CD14-positive monocyte (primary cell): ENCODE measurements at regions not wholly inside any gene's neighbourhood (a gene's known extent, or its start where the extent isn't known, plus 50 kb on each side); places are given as distances from the start of the nearest gene placed in this dataset.

Experiments used
- DNase-seq, 3 donors: peaks; one replicate each; pipeline ENCODE4 v3.0.0-alpha.2; 2011 to 2022
- H2AFZ ChIP-seq: 2 replicates; pipeline ENCODE4 v1.6.0; 2012; ENCODE audit warnings: mild to moderate bottlenecking, low read depth, low read length, inconsistent platforms; ENCODE audit not compliant: insufficient read depth, poor library complexity, severe bottlenecking
- H3K27ac ChIP-seq, 2 donors: 1 replicate in 1 of 2; 2 replicates in 1 of 2; pipeline ENCODE4 v1.5.1; 2012 to 2013; ENCODE audit warnings: low read length in 2 of 2, control low read depth in 1 of 2, inconsistent platforms in 1 of 2, low read depth in 1 of 2, mild to moderate bottlenecking in 1 of 2
- H3K27me3 ChIP-seq, 2 donors: one replicate each; pipeline versions ENCODE4 v1.6.0 to v1.6.1; 2011 to 2013; ENCODE audit warnings: low read length in 2 of 2; ENCODE audit not compliant: control insufficient read depth in 2 of 2, insufficient read depth in 2 of 2
- H3K36me3 ChIP-seq, 2 donors: replicated peaks in 1 of 2; 1 replicate in 1 of 2; 2 replicates in 1 of 2; pipeline versions ENCODE4 v1.5.1 to v1.6.1; 2012 to 2013; ENCODE audit warnings: low read length in 2 of 2, control low read depth in 1 of 2, inconsistent platforms in 1 of 2, mild to moderate bottlenecking in 1 of 2; ENCODE audit not compliant: insufficient read depth in 2 of 2, control insufficient read depth in 1 of 2
- H3K4me1 ChIP-seq, 2 donors: 1 replicate in 1 of 2; 2 replicates in 1 of 2; pipeline versions ENCODE4 v1.5.1 to v1.6.1; 2012 to 2013; ENCODE audit warnings: low read length in 2 of 2, control low read depth in 1 of 2, inconsistent platforms in 1 of 2, mild to moderate bottlenecking in 1 of 2, moderate library complexity in 1 of 2; ENCODE audit not compliant: insufficient read depth in 2 of 2, control insufficient read depth in 1 of 2
- H3K4me2 ChIP-seq: replicated peaks from 2 replicates; pipeline ENCODE3; 2012; ENCODE audit warnings: low read length, moderate library complexity, mild to moderate bottlenecking; ENCODE audit not compliant: poor library complexity, severe bottlenecking; ENCODE audit errors: extremely low read depth
- H3K4me3 ChIP-seq, 3 experiments: fragments of 200-600 bp in 1 of 3; sonication (generic) in 1 of 3; replicated peaks in 1 of 3; 1 replicate in 2 of 3; 2 replicates in 1 of 3; pipeline ENCODE4 v1.5.1; 2011 to 2013; ENCODE audit warnings: low read length in 3 of 3, mild to moderate bottlenecking in 3 of 3, control low read depth in 2 of 3, low read depth in 2 of 3, inconsistent platforms in 1 of 3, moderate library complexity in 1 of 3
- H3K79me2 ChIP-seq: 2 replicates; pipeline ENCODE4 v1.6.0; 2012; ENCODE audit warnings: mild to moderate bottlenecking, control low read depth, inconsistent platforms, low read length, moderate library complexity; ENCODE audit not compliant: insufficient read depth
- H3K9ac ChIP-seq: 2 replicates; pipeline ENCODE4 v1.6.0; 2017; ENCODE audit warnings: low read length, mild to moderate bottlenecking; ENCODE audit not compliant: insufficient read depth, poor library complexity, severe bottlenecking
- H3K9me3 ChIP-seq, 2 donors: replicated peaks in 1 of 2; 1 replicate in 1 of 2; 2 replicates in 1 of 2; pipeline versions ENCODE4 v1.5.1 to v1.6.1; 2012 to 2013; ENCODE audit warnings: low read length in 2 of 2, control low read depth in 1 of 2; ENCODE audit not compliant: control insufficient read depth in 1 of 2, insufficient read depth in 1 of 2
- H4K20me1 ChIP-seq: 2 replicates; pipeline ENCODE4 v1.6.0; 2012; ENCODE audit warnings: mild to moderate bottlenecking, low read length, control low read depth, moderate library complexity; ENCODE audit not compliant: insufficient read depth
- H3K27ac Mint-ChIP-seq, 7 donors: one replicate each; pipeline ENCODE4 v1.8.0; 2020; ENCODE audit warnings: mild to moderate bottlenecking in 7 of 7, mixed read lengths in 7 of 7, moderate library complexity in 6 of 7, inconsistent platforms in 2 of 7
- H3K27me3 Mint-ChIP-seq, 3 donors: one replicate each; pipeline ENCODE4 v1.8.0; 2021 to 2022; ENCODE audit warnings: low read depth in 3 of 3, mild to moderate bottlenecking in 3 of 3, mixed read lengths in 3 of 3, moderate library complexity in 3 of 3, inconsistent platforms in 1 of 3
- H3K36me3 Mint-ChIP-seq, 2 donors: one replicate each; pipeline ENCODE4 v1.8.0; 2020; ENCODE audit warnings: mixed read lengths in 2 of 2, inconsistent platforms in 1 of 2, mild to moderate bottlenecking in 1 of 2
- H3K4me1 Mint-ChIP-seq: one replicate; pipeline ENCODE4 v1.8.0; 2020; ENCODE audit warnings: mild to moderate bottlenecking, mixed read lengths
- H3K4me3 Mint-ChIP-seq, 2 donors: one replicate each; pipeline ENCODE4 v1.8.0; 2020; ENCODE audit warnings: mild to moderate bottlenecking in 2 of 2, mixed read lengths in 2 of 2, moderate library complexity in 1 of 2
- H3K9me3 Mint-ChIP-seq, 7 donors: one replicate each; pipeline ENCODE4 v1.8.0; 2020 to 2022; ENCODE audit warnings: mixed read lengths in 7 of 7, mild to moderate bottlenecking in 6 of 7, moderate library complexity in 6 of 7, inconsistent platforms in 2 of 7
- WGBS: methylation state at CpG from one replicate; pipeline ENCODE4 v1.1.5; 2013; ENCODE audit warnings: missing lambda C conversion rate; ENCODE audit not compliant: insufficient coverage; 5-methylcytosine and 5-hydroxymethylcytosine counted together
- intact Hi-C, 2 donors: fragments of 100-400 bp; cut with micrococcal nuclease; formaldehyde crosslinking; loops; one replicate each; pipeline versions ENCODE4 v1.15.0 to v1.15.1; 2023
- TF ChIP-seq, protein P1 (sequence below): fragments of 200-600 bp; IDR thresholded peaks from one replicate; pipeline ENCODE4 v1.8.0; 2022; ENCODE audit warnings: antibody characterized with exemption, mild to moderate bottlenecking

DNA sequence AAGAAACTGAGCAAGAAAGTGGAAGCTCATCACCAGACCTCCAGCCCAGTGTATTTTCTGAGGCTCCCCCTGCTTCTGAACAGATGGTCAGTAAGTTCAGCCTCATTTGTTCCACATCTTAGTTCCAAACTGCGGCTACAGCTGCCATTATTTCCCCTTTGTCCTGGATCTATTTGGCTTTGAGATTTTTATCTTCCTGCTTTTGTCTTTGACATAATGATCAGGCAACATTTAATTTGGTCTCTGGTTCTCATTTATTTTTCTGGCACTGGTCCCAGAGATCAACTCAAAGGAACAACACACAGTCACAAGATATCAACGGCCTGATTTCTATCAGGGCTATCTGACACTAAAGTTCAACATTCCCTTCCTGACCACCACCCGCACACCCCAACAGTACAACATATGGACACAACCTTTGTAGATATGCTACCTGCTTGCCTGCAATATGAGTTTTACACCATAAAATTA lies 137.5 kb downstream of the FAM76B start:
- H3K4me3 ChIP-seq: no peak overlapping the region
- H3K27me3 ChIP-seq: no peaks in the 10 kb centered on the region
- no peak overlapping the region for H3K4me3 Mint-ChIP-seq
- no peaks in the 10 kb centered on the region for H3K79me2 ChIP-seq
- WGBS: 25% methylated on average over 1 of the region's 3 CpGs
- no peak for DNase-seq
- no peak overlapping the region for H3K4me2 ChIP-seq
- TF ChIP-seq, protein P1, sequence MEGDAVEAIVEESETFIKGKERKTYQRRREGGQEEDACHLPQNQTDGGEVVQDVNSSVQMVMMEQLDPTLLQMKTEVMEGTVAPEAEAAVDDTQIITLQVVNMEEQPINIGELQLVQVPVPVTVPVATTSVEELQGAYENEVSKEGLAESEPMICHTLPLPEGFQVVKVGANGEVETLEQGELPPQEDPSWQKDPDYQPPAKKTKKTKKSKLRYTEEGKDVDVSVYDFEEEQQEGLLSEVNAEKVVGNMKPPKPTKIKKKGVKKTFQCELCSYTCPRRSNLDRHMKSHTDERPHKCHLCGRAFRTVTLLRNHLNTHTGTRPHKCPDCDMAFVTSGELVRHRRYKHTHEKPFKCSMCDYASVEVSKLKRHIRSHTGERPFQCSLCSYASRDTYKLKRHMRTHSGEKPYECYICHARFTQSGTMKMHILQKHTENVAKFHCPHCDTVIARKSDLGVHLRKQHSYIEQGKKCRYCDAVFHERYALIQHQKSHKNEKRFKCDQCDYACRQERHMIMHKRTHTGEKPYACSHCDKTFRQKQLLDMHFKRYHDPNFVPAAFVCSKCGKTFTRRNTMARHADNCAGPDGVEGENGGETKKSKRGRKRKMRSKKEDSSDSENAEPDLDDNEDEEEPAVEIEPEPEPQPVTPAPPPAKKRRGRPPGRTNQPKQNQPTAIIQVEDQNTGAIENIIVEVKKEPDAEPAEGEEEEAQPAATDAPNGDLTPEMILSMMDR: no peak
- peaks cover 23% of the 10 kb centered on the region for H3K4me1 Mint-ChIP-seq
- peaks cover 0 to 1% (median 0%) of the 10 kb centered on the region in 7 donors for H3K9me3 Mint-ChIP-seq
- H3K9me3 ChIP-seq: no peaks in the 10 kb centered on the region
- H2AFZ ChIP-seq: peak overlapping the region; percentile 32
- H3K9ac ChIP-seq: no peak overlapping the region
- H3K27ac Mint-ChIP-seq: no peak overlapping the region
- H3K27me3 Mint-ChIP-seq: peaks cover 0 to 1% (median 1%) of the 10 kb centered on the region in 3 donors
- no peaks in the 10 kb centered on the region for H4K20me1 ChIP-seq
- H3K4me1 ChIP-seq: peaks cover 13 to 16% of the 10 kb centered on the region in 2 donors
- no peak overlapping the region for H3K27ac ChIP-seq
- no peaks in the 10 kb centered on the region for H3K36me3 ChIP-seq
- intact Hi-C loops: no loop called here
- no peaks in the 10 kb centered on the region for H3K36me3 Mint-ChIP-seq

DNA sequence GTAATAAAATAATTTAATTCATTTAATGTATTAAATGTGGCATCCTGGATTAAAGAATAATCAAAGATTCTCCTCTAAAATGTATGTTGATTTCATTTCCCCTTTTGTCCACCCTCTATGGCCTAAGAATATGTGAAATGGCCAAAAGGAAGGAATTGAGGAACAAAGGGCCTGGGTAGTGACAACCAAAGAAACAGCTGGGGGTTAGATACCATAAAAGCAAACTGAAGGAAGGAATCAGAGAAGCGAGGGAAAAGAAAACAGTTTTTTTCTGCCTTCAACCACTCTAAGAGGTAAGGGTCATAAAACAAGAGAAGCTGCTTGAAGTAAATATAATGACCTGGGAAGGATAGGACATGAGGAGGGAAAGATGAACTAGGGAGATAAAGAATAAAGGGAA lies 139.3 kb downstream of the FAM76B start:
- Histone ChIP-seq H3K36me3 (no peaks in the 10 kb centered on the region), H3K79me2 (no peaks in the 10 kb centered on the region), H3K27me3 (no peaks in the 10 kb centered on the region), H4K20me1 (no peaks in the 10 kb centered on the region), H3K9ac (no peak overlapping the region), H3K4me2 (peak overlapping the region; percentile 52), H3K4me3 (peak overlapping the region in 1 of 3 experiments; percentile 37), H3K9me3 (no peaks in the 10 kb centered on the region), H3K27ac (peak overlapping the region in 1 of 2 donors; percentile 59), H2AFZ (peak overlapping the region; percentile 32), H3K4me1 (peaks cover 13 to 16% of the 10 kb centered on the region in 2 donors)
- no CpG with 5 or more reads among the region's 1 CpG for WGBS
- H3K4me3 Mint-ChIP-seq: peak overlapping the region in 1 of 2 donors; percentile 76
- H3K27me3 Mint-ChIP-seq: peaks cover 0 to 1% (median 0%) of the 10 kb centered on the region in 3 donors
- TF ChIP-seq, protein P1: no peak
- DNase-seq: peak; percentile 26 to 44 (median 35)
- peaks cover 0 to 5% (median 3%) of the 10 kb centered on the region in 7 donors for H3K9me3 Mint-ChIP-seq
- H3K4me1 Mint-ChIP-seq: peaks cover 23% of the 10 kb centered on the region
- no peaks in the 10 kb centered on the region for H3K36me3 Mint-ChIP-seq
- intact Hi-C loops: no loop called here
- peak overlapping the region; percentile 66 to 87 (median 81) for H3K27ac Mint-ChIP-seq
